ENCODE measurements at regions not wholly inside any gene's neighbourhood (a gene's known extent, or its start where the extent isn't known, plus 50 kb on each side); places are given as distances from the start of the nearest gene placed in this dataset.

GRCh38 chr1:224874775-224875174 is 54.7 kb upstream of the DNAH14 start:
- intact Hi-C loops (cut with DNase I) = no loop called here
- peaks cover 3% of the 10 kb centered on the region for H3K27me3 ChIP-seq (ENCODE audit: control insufficient read depth, insufficient read depth, low read length)
- peak overlapping the region in 1 of 3 donors; percentile 34 for H3K4me3 ChIP-seq (ENCODE audit: low read length in 3 of 3)
- H3K27ac ChIP-seq (ENCODE audit: low read depth in 2 of 2, low read length in 2 of 2) = peak overlapping the region in 1 of 2 donors; percentile 52
- no peak for FAIRE-seq
- DNase-seq = peak in 4 of 5 donors; percentile 56 to 73 (median 66)
- H3K9me3 ChIP-seq (ENCODE audit: control insufficient read depth in 2 of 3, insufficient read depth in 1 of 3, low read length in 3 of 3) = no peaks in the 10 kb centered on the region
- H3K9ac ChIP-seq (ENCODE audit: low read length in 3 of 3) = no peak overlapping the region
- H3K36me3 ChIP-seq (ENCODE audit: control insufficient read depth in 2 of 3, insufficient read depth in 3 of 3, low read length in 3 of 3) = no peaks in the 10 kb centered on the region
- peaks cover 2 to 16% (median 10%) of the 10 kb centered on the region in 3 donors for H3K4me1 ChIP-seq (ENCODE audit: control insufficient read depth in 2 of 3, insufficient read depth in 2 of 3, low read depth in 1 of 3, low read length in 3 of 3)
- no peak for TF ChIP-seq CTCF (IDR thresholded peaks at IDR 0.05; ENCODE audit: borderline replicate concordance, extremely low read depth, insufficient read depth)

GRCh38 chr1:224879162-224879803 is 50.2 kb upstream of the DNAH14 start:
- Histone ChIP-seq H3K27me3 (ENCODE audit: control insufficient read depth, insufficient read depth, low read length) (no peaks in the 10 kb centered on the region), H3K4me1 (ENCODE audit: control insufficient read depth in 2 of 3, insufficient read depth in 2 of 3, low read depth in 1 of 3, low read length in 3 of 3) (peaks cover 0 to 15% (median 3%) of the 10 kb centered on the region in 3 donors), H3K9ac (ENCODE audit: low read length in 3 of 3) (no peak overlapping the region), H3K27ac (ENCODE audit: low read depth in 2 of 2, low read length in 2 of 2) (no peak overlapping the region), H3K9me3 (ENCODE audit: control insufficient read depth in 2 of 3, insufficient read depth in 1 of 3, low read length in 3 of 3) (no peaks in the 10 kb centered on the region), H3K36me3 (ENCODE audit: control insufficient read depth in 2 of 3, insufficient read depth in 3 of 3, low read length in 3 of 3) (no peaks in the 10 kb centered on the region), H3K4me3 (ENCODE audit: low read length in 3 of 3) (no peak overlapping the region)
- FAIRE-seq = no peak
- intact Hi-C loops (cut with DNase I) = no loop called here
- DNase-seq = peak in 1 of 5 donors; percentile 26
- TF ChIP-seq CTCF (IDR thresholded peaks at IDR 0.05; ENCODE audit: borderline replicate concordance, extremely low read depth, insufficient read depth) = no peak

All from kidney (tissue), 13 donors.